ENCODE measurements at regions not wholly inside any gene's neighbourhood (a gene's known extent, or its start where the extent isn't known, plus 50 kb on each side); places are given as distances from the start of the nearest gene placed in this dataset.

- no peak overlapping the region for H2AK5ac ChIP-seq (ENCODE audit: low read depth, low read length)
- ChIA-PET POLR2A (ENCODE audit: unreplicated experiment) (interaction anchor here (0.5 kb wide), 1 partner anchor 10 kb away, joined by 4 read pairs; no protein-coding TSS in a partner anchor), CTCF (interaction anchor here (1.4 to 1.8 kb wide), 2 partner anchors 12 to 17 kb away, joined by 4 to 6 read pairs; no protein-coding TSS in a partner anchor)
- H2BK5ac ChIP-seq (ENCODE audit: low read depth, low read length, poor library complexity, severe bottlenecking): no peak overlapping the region
- no peak overlapping the region for H3K18ac ChIP-seq (ENCODE audit: low read depth, low read length)
- no peak overlapping the region for H3K14ac ChIP-seq (replicated peaks; ENCODE audit: low read depth, low read length)
- H3K4me2 ChIP-seq (ENCODE audit: low read depth, low read length): no peak overlapping the region
- H3K36me3 ChIP-seq (ENCODE audit: control insufficient read depth, insufficient read depth, low read length): no peaks in the 10 kb centered on the region
- no peak overlapping the region for H3K23ac ChIP-seq (ENCODE audit: low read depth, low read length)
- no peaks in the 10 kb centered on the region for H3K79me1 ChIP-seq (ENCODE audit: low read depth in 1 of 2, low read length in 2 of 2)
- H4K5ac ChIP-seq (ENCODE audit: low read depth, low read length): no peak overlapping the region
- ATAC-seq (ENCODE audit: low read depth): no peak
- no peak overlapping the region for H3K4me3 ChIP-seq (ENCODE audit: insufficient read depth, low read depth, low read length)
- DNase-seq: no peak
- H2AFZ ChIP-seq (replicated peaks; ENCODE audit: low read length, poor library complexity): no peak overlapping the region
- TF ChIP-seq, protein P1, sequence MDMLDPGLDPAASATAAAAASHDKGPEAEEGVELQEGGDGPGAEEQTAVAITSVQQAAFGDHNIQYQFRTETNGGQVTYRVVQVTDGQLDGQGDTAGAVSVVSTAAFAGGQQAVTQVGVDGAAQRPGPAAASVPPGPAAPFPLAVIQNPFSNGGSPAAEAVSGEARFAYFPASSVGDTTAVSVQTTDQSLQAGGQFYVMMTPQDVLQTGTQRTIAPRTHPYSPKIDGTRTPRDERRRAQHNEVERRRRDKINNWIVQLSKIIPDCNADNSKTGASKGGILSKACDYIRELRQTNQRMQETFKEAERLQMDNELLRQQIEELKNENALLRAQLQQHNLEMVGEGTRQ (IDR thresholded peaks at IDR 0.05; ENCODE audit: low read depth, low read length): no peak
- TF ChIP-seq CHD1 (IDR thresholded peaks at IDR 0.05; ENCODE audit: low read depth, low read length) (no peak), ELK1 (IDR thresholded peaks at IDR 0.05; ENCODE audit: borderline replicate concordance, low read depth, low read length) (no peak), RCOR1 (IDR thresholded peaks at IDR 0.05; ENCODE audit: insufficient replicate concordance, low read length) (no peak)
- H2BK15ac ChIP-seq (ENCODE audit: low read depth, low read length): no peak overlapping the region
- in situ Hi-C loops (cut with MboI; ENCODE audit: low sequenced_read_pairs) (no loop called here), intact Hi-C loops (cut with micrococcal nuclease) (loop anchor here (5.0 kb wide), 1 partner anchor 615 kb away; no protein-coding TSS in a partner anchor), dilution Hi-C loops (cut with HindIII; ENCODE audit: low sequenced_read_pairs, unreplicated experiment) (no loop called here)
- H4K8ac ChIP-seq (ENCODE audit: low read depth in 2 of 2, low read length in 2 of 2): no peak overlapping the region
- no peak overlapping the region for H3K27ac ChIP-seq (ENCODE audit: insufficient read depth, low read length)
- H3K9ac ChIP-seq (ENCODE audit: low read depth, low read length): no peak overlapping the region
- H3K9me1 ChIP-seq (ENCODE audit: insufficient read depth, low read length): no peaks in the 10 kb centered on the region
- no peaks in the 10 kb centered on the region for H3K9me3 ChIP-seq (ENCODE audit: control insufficient read depth, insufficient read depth, low read length)
- no peaks in the 10 kb centered on the region for H4K20me1 ChIP-seq (ENCODE audit: insufficient read depth, low read length)
- H3K4ac ChIP-seq (ENCODE audit: low read depth, low read length): no peak overlapping the region
- no peak overlapping the region for H2BK120ac ChIP-seq (ENCODE audit: low read depth, low read length)
- no CpG with 5 or more reads among the region's 2 CpGs for whole genome bisulfite sequencing, 2 experiments (ENCODE audit: extremely low coverage in 2 of 2, insufficient read length in 1 of 2)
- no TSS peak for BruUV-seq (replicated peaks)
- H3K56ac ChIP-seq (ENCODE audit: extremely low read depth, insufficient read depth, low read length): no peak overlapping the region
- no peak overlapping the region for H2BK20ac ChIP-seq (ENCODE audit: low read depth, low read length)
- H2AK9ac ChIP-seq (replicated peaks; ENCODE audit: low read depth, low read length, poor library complexity): no peak overlapping the region
- no peaks in the 10 kb centered on the region for H3K27me3 ChIP-seq (ENCODE audit: control insufficient read depth, insufficient read depth, low read length)
- peaks cover 3% of the 10 kb centered on the region; the same call in 1 of the 2 replicates for H3K4me1 ChIP-seq (ENCODE audit: control insufficient read depth, insufficient read depth, low read length)
- H4K91ac ChIP-seq (ENCODE audit: insufficient read depth, low read depth, low read length): no peak overlapping the region
Observed at GRCh38 chr15:47371939-47372338, 345.4 kb upstream of the SEMA6D start.

Measured in IMR-90 (cell line).